VCaP (cell line): ENCODE measurements at regions not wholly inside any gene's neighbourhood (a gene's known extent, or its start where the extent isn't known, plus 50 kb on each side); places are given as distances from the start of the nearest gene placed in this dataset.

ENCODE experiments used
- H3K27ac ChIP-seq: fragments of 450-650 bp; 2 replicates; pipeline ENCODE4 v1.5.1; 2017
- CTCF ChIP-seq: fragments of 450-650 bp; conservative IDR thresholded peaks from 2 replicates; pipeline ENCODE4 v1.5.1; 2017; ENCODE audit warnings: mild to moderate bottlenecking, moderate library complexity

- TF ChIP-seq CTCF: no peak
- H3K27ac ChIP-seq: no peak overlapping the region
These were observed 783.2 kb upstream of the CDH2 start for GRCh38 chr18:28960146-28960545.

GRCh38 chr18:28952339-28952738 is 775.4 kb upstream of the CDH2 start:
- no peak overlapping the region for H3K27ac ChIP-seq
- no peak for TF ChIP-seq CTCF

GRCh38 chr18:28947900-28948299 is 771.0 kb upstream of the CDH2 start:
- no peak overlapping the region for H3K27ac ChIP-seq
- no peak for TF ChIP-seq CTCF

- no peak overlapping the region for H3K27ac ChIP-seq
- no peak for TF ChIP-seq CTCF
These were observed 769.5 kb upstream of the CDH2 start for GRCh38 chr18:28946471-28946870.

- no peak overlapping the region for H3K27ac ChIP-seq
- TF ChIP-seq CTCF: no peak
These were observed 746.0 kb upstream of the CDH2 start for GRCh38 chr18:28922936-28923335.

GRCh38 chr18:28916456-28916855 is 739.5 kb upstream of the CDH2 start:
- TF ChIP-seq CTCF: no peak
- no peak overlapping the region for H3K27ac ChIP-seq

- TF ChIP-seq CTCF: no peak
- H3K27ac ChIP-seq: no peak overlapping the region
These were observed 728.6 kb upstream of the CDH2 start for GRCh38 chr18:28905509-28905908.
